H1 (cell line): ENCODE measurements at regions not wholly inside any gene's neighbourhood (a gene's known extent, or its start where the extent isn't known, plus 50 kb on each side); places are given as distances from the start of the nearest gene placed in this dataset.

Source experiments
- CTCF ChIA-PET: fragments of 300-600 bp; sonication (Branson Sonifier 250); formaldehyde crosslinking; loops from one replicate; lab custom pipeline; 2021; ENCODE audit not compliant: partially characterized antibody; lab: Charles Lee
- POLR2A ChIA-PET: fragments of 300-600 bp; sonication (Branson Sonifier 250); formaldehyde crosslinking; loops from one replicate; lab custom pipeline; 2021; ENCODE audit warnings: inconsistent platforms; ENCODE audit not compliant: partially characterized antibody; lab: Charles Lee
- DNase-seq, 2 experiments: peaks; one replicate each; pipeline versions ENCODE4 v3.0.0 to v3.0.0-alpha.2; 2010 to 2022; ENCODE audit warnings: low spot score in 2 of 2, low read depth in 1 of 2, mixed read lengths in 1 of 2
- FAIRE-seq: peaks from 2 replicates; lab custom pipeline; 2011; peaks lifted over from hg19 to GRCh38; lab: Jason Lieb, UNC
- H2AFZ ChIP-seq: 2 replicates; pipeline ENCODE4 v1.8.1; 2012; ENCODE audit warnings: low read length, inconsistent platforms
- H2AK5ac ChIP-seq: 2 replicates; pipeline ENCODE4 v1.6.1; 2013; ENCODE audit warnings: low read depth, low read length
- H2BK120ac ChIP-seq: replicated peaks from 2 replicates; pipeline ENCODE3; 2013; ENCODE audit warnings: low read depth, low read length, inconsistent platforms
- H2BK12ac ChIP-seq: 2 replicates; pipeline ENCODE4 v1.6.1; 2013; ENCODE audit warnings: low read depth, low read length
- H2BK15ac ChIP-seq: 2 replicates; pipeline ENCODE4 v1.6.1; 2013; ENCODE audit warnings: low read length
- H2BK20ac ChIP-seq: 2 replicates; pipeline ENCODE4 v1.6.1; 2013; ENCODE audit warnings: low read length
- H2BK5ac ChIP-seq: 2 replicates; pipeline ENCODE4 v1.6.1; 2013; ENCODE audit warnings: low read depth, low read length
- H3K14ac ChIP-seq: 2 replicates; pipeline ENCODE4 v1.6.1; 2013; ENCODE audit warnings: inconsistent platforms; ENCODE audit not compliant: insufficient read length
- H3K18ac ChIP-seq: 2 replicates; pipeline ENCODE4 v1.6.1; 2013; ENCODE audit warnings: low read length; ENCODE audit errors: extremely low read depth
- H3K23ac ChIP-seq: 2 replicates; pipeline ENCODE4 v1.6.1; 2013; ENCODE audit warnings: inconsistent platforms; ENCODE audit not compliant: insufficient read length
- H3K23me2 ChIP-seq: 2 replicates; pipeline ENCODE4 v1.6.1; 2013; ENCODE audit warnings: low read depth, low read length
- H3K27ac ChIP-seq: 2 replicates; pipeline ENCODE4 v1.6.1; 2011; ENCODE audit warnings: low read depth, low read length, inconsistent platforms
- H3K27me3 ChIP-seq, 4 experiments: replicated peaks in 1 of 4; 1 replicate in 1 of 4; 2 replicates in 3 of 4; pipeline versions ENCODE4 v1.6.1 to v1.8.1; 2011 to 2013; ENCODE audit warnings: low read length in 3 of 4, mild to moderate bottlenecking in 3 of 4, inconsistent platforms in 2 of 4, mixed read lengths in 2 of 4, moderate library complexity in 1 of 4; ENCODE audit not compliant: control insufficient read depth in 3 of 4, insufficient read depth in 3 of 4; ENCODE audit errors: extremely low read depth in 1 of 4
- H3K36me3 ChIP-seq, 4 experiments: 2 replicates each; pipeline versions ENCODE4 v1.6.1 to v1.8.1; 2011 to 2013; ENCODE audit warnings: mild to moderate bottlenecking in 4 of 4, low read length in 3 of 4, moderate library complexity in 2 of 4, control low read depth in 1 of 4, inconsistent platforms in 1 of 4; ENCODE audit not compliant: insufficient read depth in 4 of 4, control insufficient read depth in 2 of 4
- H3K4ac ChIP-seq: replicated peaks from 2 replicates; pipeline ENCODE3; 2013; ENCODE audit warnings: low read length, low read depth, mixed read lengths, inconsistent platforms; ENCODE audit not compliant: insufficient read length
- H3K4me1 ChIP-seq, 4 experiments: replicated peaks in 1 of 4; 1 replicate in 1 of 4; 2 replicates in 3 of 4; pipeline versions ENCODE4 v1.6.1 to v1.8.1; 2011 to 2013; ENCODE audit warnings: low read length in 3 of 4, inconsistent platforms in 2 of 4, mixed read lengths in 1 of 4; ENCODE audit not compliant: insufficient read depth in 4 of 4, control insufficient read depth in 3 of 4
- H3K4me2 ChIP-seq, 2 experiments: 2 replicates each; pipeline versions ENCODE4 v1.6.1 to v1.8.1; 2011 to 2013; ENCODE audit warnings: low read depth in 2 of 2, low read length in 2 of 2, control low read depth in 1 of 2, inconsistent platforms in 1 of 2, mild to moderate bottlenecking in 1 of 2; ENCODE audit not compliant: insufficient read depth in 1 of 2
- H3K4me3 ChIP-seq, 4 experiments: fragments of 200-600, 300-600 bp in 1 of 4; sonication (generic), shearing (Covaris generic), sonication (Bioruptor Twin) in 1 of 4; 2 replicates each; pipeline versions ENCODE4 v1.5.1 to v1.8.1; 2011 to 2016; ENCODE audit warnings: low read length in 4 of 4, low read depth in 3 of 4, control low read depth in 2 of 4, inconsistent platforms in 2 of 4, mild to moderate bottlenecking in 2 of 4, mixed read lengths in 1 of 4, moderate library complexity in 1 of 4; ENCODE audit not compliant: insufficient read depth in 2 of 4; ENCODE audit errors: extremely low read depth in 1 of 4
- H3K56ac ChIP-seq: replicated peaks from 2 replicates; pipeline ENCODE3; 2013; ENCODE audit warnings: low read depth, mild to moderate bottlenecking, mixed read lengths, low read length, inconsistent platforms; ENCODE audit not compliant: insufficient read length
- H3K79me1 ChIP-seq: 2 replicates; pipeline ENCODE4 v1.6.1; 2013; ENCODE audit warnings: low read depth, low read length, control low read depth
- H3K79me2 ChIP-seq, 2 experiments: 2 replicates each; pipeline versions ENCODE4 v1.6.1 to v1.8.1; 2012 to 2013; ENCODE audit warnings: low read length in 2 of 2, mild to moderate bottlenecking in 2 of 2, inconsistent platforms in 1 of 2; ENCODE audit not compliant: insufficient read depth in 2 of 2, control insufficient read depth in 1 of 2
- H3K9ac ChIP-seq, 4 experiments: replicated peaks in 1 of 4; 1 replicate in 1 of 4; 2 replicates in 3 of 4; pipeline versions ENCODE4 v1.6.1 to v1.8.1; 2011 to 2013; ENCODE audit warnings: low read depth in 3 of 4, low read length in 3 of 4, control low read depth in 2 of 4, mild to moderate bottlenecking in 2 of 4, moderate library complexity in 2 of 4, inconsistent platforms in 1 of 4; ENCODE audit errors: extremely low read depth in 1 of 4
- H3K9me3 ChIP-seq, 2 experiments: 2 replicates each; pipeline versions ENCODE4 v1.6.1 to v1.8.1; 2012 to 2013; ENCODE audit warnings: mild to moderate bottlenecking in 2 of 2, moderate library complexity in 2 of 2, control low read depth in 1 of 2, inconsistent platforms in 1 of 2, low read depth in 1 of 2, low read length in 1 of 2, mixed read lengths in 1 of 2; ENCODE audit not compliant: insufficient read depth in 2 of 2
- H4K20me1 ChIP-seq, 2 experiments: replicated peaks in 1 of 2; 2 replicates each; pipeline versions ENCODE3 to v1.8.1; 2011 to 2013; ENCODE audit warnings: inconsistent platforms in 2 of 2, low read length in 2 of 2, mild to moderate bottlenecking in 1 of 2; ENCODE audit not compliant: insufficient read depth in 2 of 2, control insufficient read depth in 1 of 2
- H4K5ac ChIP-seq: 2 replicates; pipeline ENCODE4 v1.6.1; 2013; ENCODE audit warnings: low read length, low read depth, mixed read lengths, inconsistent platforms; ENCODE audit not compliant: insufficient read length
- H4K8ac ChIP-seq: 2 replicates; pipeline ENCODE4 v1.8.0; 2013; ENCODE audit warnings: mild to moderate bottlenecking, moderate library complexity, low read length, inconsistent platforms; ENCODE audit not compliant: insufficient read depth; ENCODE audit errors: extremely low read depth
- H4K91ac ChIP-seq: replicated peaks from 2 replicates; pipeline ENCODE3; 2013; ENCODE audit warnings: low read length, mixed read lengths, inconsistent platforms; ENCODE audit not compliant: insufficient read length
- SRF ChIP-seq: IDR thresholded peaks from 2 replicates; pipeline ENCODE4 v1.6.1; 2011; ENCODE audit warnings: mild to moderate bottlenecking, low read depth, low read length, moderate library complexity
- WGBS, 2 experiments: shearing (Covaris generic) in 1 of 2; methylation state at CpG; one replicate each; pipeline versions ENCODE4 v1.1.6 to v1.1.7; 2013 to 2015; ENCODE audit warnings: low lambda C conversion rate in 2 of 2, mixed read lengths in 2 of 2, inconsistent platforms in 1 of 2, low coverage in 1 of 2, missing lambda C conversion rate in 1 of 2; ENCODE audit not compliant: insufficient replicate concordance in 2 of 2, insufficient coverage in 1 of 2, insufficient read length in 1 of 2; ENCODE audit errors: extremely low coverage in 1 of 2, missing lambda C conversion rate in 1 of 2; 5-methylcytosine and 5-hydroxymethylcytosine counted together

DNA sequence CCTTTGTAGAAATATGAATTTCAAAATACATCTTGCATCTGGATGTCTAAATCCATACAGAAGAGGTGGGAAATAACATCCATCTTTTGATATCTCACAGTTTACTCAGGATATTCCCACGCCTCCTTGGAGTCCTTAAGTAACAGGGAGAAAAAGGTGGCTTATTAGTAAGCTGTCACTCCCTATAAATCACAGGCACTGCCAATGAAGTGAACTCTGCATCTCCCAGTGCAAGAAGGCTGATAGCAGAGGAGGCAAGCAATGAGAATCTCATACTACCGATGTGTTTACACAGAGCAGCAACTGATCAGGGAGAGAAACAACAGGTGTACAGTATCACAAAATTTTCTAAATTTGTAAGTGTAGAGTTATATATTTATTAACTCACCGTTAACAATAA is 551.8 kb downstream of the NXPH1 start:
- Histone ChIP-seq H3K4me2 (no peak overlapping the region), H4K5ac (no peak overlapping the region), H3K9ac (no peak overlapping the region), H2BK120ac (no peak overlapping the region), H3K18ac (no peak overlapping the region), H2BK20ac (no peak overlapping the region), H3K23me2 (no peaks in the 10 kb centered on the region), H3K4me3 (no peak overlapping the region), H2BK12ac (no peak overlapping the region), H2AK5ac (no peak overlapping the region), H3K27ac (no peak overlapping the region), H2AFZ (no peak overlapping the region), H3K9me3 (no peaks in the 10 kb centered on the region), H3K27me3 (no peaks in the 10 kb centered on the region), H2BK15ac (no peak overlapping the region), H3K4me1 (no peaks in the 10 kb centered on the region), H4K91ac (no peak overlapping the region), H3K56ac (no peak overlapping the region), H4K20me1 (no peaks in the 10 kb centered on the region), H4K8ac (no peak overlapping the region), H3K4ac (no peak overlapping the region), H3K23ac (no peak overlapping the region), H3K36me3 (no peaks in the 10 kb centered on the region), H3K79me2 (no peaks in the 10 kb centered on the region), H2BK5ac (no peak overlapping the region), H3K79me1 (no peaks in the 10 kb centered on the region), H3K14ac (no peak overlapping the region)
- POLR2A ChIA-PET = no interaction called here
- WGBS, 2 experiments = 84% methylated on average over 3 of the region's 3 CpGs; no CpG with 5 or more reads in 1 of the 2 experiments
- DNase-seq = no peak
- CTCF ChIA-PET = no interaction called here
- FAIRE-seq = no peak
- TF ChIP-seq SRF = no peak
